SIG-M5 treated with dmso at 0.1 percent for 504 hours (cell line): ENCODE measurements at regions not wholly inside any gene's neighbourhood (a gene's known extent, or its start where the extent isn't known, plus 50 kb on each side); places are given as distances from the start of the nearest gene placed in this dataset.
"Not testable (repeated sequence)": the region's sequence is repeated elsewhere in the genome, so short reads cannot be mapped to it uniquely, and the experiment has no call there.

Source experiments
- DNase-seq: peaks from one replicate; lab custom pipeline; 2025; ENCODE audit not compliant: unreplicated experiment; lab: John Stamatoyannopoulos, UW

GRCh38 chr2:67895227-67895941, 167.4 kb downstream of the C1D start:
- no peak for DNase-seq

DNA sequence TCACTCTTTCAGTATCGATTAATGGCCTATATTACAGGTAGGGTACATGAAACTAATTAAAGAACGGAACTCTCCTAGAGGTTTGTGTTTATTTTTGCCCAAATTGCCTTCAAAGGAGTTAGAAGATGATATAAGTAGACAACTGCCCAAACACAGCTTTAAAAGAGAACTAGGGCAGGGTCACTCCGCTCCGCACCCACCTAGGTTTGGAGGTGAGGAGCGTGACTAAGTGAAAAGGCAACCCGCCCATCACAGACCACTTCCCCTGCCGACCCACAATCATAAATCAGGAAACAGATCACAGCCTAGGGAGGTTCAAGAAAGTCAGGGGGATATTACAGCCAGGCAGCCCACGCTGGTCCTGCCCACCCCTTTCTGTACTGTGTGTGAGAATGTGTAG, 166.7 kb downstream of the C1D start:
- DNase-seq: no peak

DNA sequence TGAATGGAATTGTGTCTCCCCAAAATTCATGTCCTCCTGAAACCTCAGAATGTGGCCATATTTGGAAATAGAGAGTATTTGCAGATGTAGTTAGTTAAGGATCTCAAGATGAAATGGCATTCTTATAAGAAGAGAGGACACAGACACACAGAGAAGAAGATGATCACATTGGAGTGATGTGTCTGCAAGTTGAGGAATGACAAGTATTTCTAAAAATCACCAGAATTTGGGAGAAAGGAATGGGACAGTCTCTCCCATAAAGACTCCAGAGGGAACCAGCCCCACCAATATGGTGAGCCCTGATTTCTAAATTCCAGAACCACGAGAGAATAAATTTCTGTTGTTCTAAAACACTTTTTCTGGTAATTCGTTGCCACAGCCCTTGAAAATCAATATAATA, 166.3 kb downstream of the C1D start:
- DNase-seq: no peak

DNA sequence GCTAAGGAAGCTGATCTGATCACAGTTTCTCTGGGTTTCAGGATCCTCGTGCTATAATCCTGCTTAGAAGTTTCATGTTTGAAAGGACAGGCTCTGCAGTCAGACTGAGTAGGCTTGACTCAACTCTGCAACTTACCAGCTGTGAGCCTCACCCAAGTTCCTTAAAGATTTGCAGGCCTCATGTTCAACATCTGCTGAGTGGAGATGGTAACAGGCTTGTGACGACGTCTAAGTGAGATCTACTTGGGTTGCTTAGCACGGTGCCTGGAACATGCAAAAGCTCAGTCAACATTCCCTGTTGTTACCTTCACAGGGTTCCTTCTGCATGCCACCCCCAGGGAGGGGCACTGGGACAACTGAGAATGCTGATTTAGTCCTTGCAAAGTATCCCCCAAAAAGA, 164.2 kb downstream of the C1D start:
- DNase-seq: no peak

DNA sequence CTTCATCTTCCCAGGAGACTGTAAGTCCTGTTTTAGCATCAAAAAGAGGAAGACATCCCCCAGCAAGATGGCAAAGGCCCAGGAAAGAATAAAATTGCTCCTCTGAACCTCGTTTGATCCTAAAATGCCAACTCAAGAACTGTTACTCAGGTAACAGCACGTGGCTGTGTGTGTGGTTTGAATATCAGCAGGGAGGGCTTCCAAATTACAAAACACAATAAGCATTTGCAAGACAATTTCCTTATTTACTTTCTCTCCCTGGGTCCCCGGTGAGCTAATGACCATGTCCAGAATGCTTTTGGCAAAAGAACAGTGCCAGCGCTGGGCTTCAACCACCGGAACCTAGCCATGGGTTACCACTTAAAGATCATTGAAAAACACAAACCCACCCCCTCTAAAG, 163.6 kb downstream of the C1D start:
- no peak for DNase-seq

DNA sequence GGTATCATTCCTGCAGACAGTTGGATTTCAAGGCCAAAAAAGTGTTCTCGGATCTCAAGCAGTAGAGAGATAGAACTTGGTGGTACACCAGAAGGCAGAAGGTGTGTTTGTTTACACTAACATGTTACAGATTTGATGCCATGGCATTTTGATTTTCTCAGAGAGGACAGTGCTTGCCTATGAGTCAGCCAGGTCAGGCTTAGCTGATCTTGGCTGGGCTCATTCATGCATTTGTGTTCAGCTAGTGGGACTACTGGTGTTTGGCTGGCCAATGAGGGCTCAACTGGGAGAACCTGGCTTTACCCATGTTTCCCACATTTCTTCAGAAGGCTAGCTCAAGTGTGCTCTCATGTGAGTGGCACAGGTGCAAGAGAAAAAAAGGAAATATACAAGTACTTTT, 162.0 kb downstream of the C1D start:
- no peak for DNase-seq

DNA sequence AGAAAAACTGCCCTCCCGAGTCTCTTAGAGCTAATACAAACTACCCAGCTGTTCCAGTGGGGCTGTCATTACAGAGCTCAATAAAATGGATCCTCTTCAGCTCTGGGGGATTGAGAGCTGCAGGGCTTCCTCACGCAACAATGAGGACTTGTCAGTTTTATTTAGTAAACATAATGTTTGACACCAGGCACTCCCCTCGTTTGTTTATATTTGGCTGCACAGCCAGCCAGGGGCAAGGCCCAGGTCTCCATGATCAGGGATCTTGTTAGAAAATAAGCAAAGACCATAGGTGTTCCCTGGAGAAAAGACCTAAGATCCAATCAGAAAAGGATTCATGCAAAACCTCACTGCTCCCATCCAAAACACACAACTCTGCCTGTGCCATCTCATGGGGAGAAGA, 158.2 kb downstream of the C1D start:
- DNase-seq: no peak

GRCh38 chr2:67904966-67905365, 157.8 kb downstream of the C1D start:
- DNase-seq: no peak

GRCh38 chr2:67906547-67906946, 156.3 kb downstream of the C1D start:
- not testable (repeated sequence) for DNase-seq

- no peak for DNase-seq
These were observed 145.3 kb downstream of the C1D start for GRCh38 chr2:67917332-67918054.

DNA sequence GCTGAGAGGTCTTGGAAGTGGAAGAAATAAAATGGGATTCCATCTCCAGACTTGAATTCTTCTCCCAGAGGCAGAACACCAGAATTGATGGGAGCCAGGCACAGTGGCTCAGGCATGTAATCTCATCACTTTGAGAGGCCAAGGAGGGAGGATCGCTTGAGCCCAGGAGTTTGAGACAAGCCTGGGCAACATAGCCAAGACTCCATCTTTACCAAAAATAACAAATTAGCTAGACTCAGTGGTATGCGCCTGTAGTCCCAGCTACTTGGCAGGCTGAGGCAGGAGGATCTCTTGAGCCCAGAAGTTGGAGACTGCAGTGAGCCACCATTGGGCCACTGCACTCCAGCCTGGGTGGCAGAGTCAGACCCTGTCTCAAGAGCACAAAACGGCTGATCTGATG, 144.3 kb downstream of the C1D start:
- no peak for DNase-seq

- no peak for DNase-seq
These were observed 143.3 kb downstream of the C1D start for GRCh38 chr2:67919490-67919889.

- no peak for DNase-seq
These were observed 140.6 kb downstream of the C1D start for GRCh38 chr2:67922080-67922785.

DNA sequence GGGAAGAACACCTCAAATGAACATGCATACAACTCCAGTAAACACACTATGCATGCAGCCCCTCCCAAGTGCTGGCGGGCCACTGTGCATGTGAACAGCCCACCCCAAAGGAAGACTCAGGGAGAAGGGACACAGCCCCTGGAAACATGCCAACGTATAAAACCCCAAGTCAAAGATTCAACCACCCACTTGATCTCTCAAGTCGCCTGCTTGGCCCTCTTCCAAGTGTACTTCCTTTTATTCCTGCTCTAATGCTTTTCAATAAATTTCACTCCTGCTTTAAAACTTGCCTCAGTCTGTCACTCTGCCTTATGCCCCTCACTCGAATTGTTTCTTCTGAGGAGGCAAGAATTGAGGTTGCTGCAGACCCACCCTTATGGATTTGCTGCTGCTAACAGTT, 139.1 kb downstream of the C1D start:
- DNase-seq: no peak

DNA sequence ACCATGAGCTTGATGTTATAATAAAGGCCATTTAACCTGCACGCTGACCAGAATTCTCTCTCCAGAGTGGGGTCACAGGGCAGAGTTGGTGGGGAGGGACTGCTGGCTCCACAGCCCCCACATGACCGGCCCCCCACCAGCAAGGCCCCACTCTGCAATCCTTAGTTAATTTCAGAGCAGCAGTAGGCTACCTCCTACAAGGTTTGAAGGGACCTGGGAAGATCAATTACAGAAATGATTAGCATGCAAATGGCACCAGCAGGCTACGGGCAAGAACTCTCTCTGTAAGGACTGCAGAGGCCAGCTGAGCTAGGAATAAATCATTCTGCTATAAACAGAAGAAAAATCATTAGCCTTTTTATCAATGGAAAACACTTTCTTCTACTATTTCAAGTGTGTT, 135.3 kb downstream of the C1D start:
- DNase-seq: no peak

DNA sequence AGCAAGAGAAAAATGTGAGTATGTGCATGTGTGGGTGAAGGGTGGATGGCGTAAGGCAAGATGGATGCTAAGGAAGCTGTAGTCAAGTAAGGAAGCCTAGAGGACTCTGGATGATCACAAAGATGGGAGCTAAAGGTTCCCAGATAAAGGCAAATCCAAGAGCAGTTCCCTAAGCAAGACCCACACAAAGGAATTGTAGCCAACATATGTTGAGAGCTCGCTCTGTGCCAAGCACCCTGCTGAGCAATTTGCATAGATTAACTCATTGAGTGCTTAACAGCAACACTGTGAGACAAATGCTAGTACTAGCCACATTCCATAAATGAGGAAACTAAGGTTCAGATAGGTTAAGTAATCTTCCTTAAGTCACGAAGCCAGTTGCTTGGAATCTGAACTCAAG, 132.6 kb downstream of the C1D start:
- no peak for DNase-seq

- no peak for DNase-seq
These were observed 125.8 kb downstream of the C1D start for GRCh38 chr2:67936969-67937368.

GRCh38 chr2:67938053-67938452, 124.8 kb downstream of the C1D start:
- no peak for DNase-seq

DNA sequence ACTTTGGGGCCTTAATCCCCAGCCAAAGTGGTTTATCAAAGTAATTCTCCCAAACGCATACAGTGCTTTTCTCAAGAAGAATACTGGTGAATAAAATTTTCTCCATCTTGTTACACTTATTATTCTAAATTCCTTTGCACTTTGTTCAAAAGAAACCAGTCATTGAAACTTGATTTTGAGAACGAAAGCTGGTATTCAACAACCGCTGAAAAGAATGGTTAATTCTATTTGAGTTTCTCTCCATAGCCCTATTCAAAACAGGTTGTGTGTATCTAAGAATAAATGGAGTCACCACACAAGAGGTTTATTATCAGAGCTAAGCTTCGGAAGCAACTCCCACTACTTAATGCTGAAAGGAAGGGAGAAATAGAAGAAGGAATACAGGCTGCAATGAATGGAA, 117.7 kb downstream of the C1D start:
- no peak for DNase-seq

GRCh38 chr2:67945940-67946339, 116.9 kb downstream of the C1D start:
- DNase-seq: no peak

DNA sequence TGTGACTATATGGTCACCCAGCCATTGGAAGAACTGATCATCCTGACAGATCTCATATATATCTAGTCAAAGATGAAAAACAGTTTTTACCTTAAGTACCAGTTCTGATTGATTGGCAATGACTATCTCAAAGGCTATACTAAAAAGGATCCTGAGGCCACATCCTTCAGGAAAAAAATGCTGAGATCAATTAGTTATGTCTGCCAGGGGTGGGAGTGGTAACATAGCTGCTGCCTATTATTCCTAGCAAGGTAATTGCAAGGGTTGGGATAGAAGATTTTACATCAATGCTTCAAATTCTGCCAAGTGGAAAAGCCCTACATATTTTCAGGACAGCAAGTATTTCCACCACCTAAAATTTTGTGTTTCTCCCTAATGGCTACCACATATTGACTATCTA, 114.7 kb downstream of the C1D start:
- DNase-seq: no peak

DNA sequence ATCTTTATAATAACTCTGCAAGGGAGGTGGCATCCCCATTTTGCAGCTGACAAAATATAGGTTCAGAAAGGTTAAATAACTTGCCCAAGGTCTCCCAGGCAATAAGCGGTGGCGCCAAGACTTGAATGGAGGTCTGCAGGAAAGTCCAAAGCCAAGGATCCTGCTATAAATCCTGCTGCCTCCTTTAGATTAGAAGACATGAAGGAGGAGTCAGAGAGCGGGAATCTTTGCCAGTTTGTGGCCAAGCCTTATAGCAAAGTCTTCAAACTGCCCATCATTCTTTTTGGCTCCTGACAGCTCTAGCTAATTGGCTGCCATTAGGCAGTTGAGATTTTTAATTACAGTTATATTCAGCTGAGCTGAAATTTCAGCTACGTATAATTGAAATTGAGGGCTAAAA, 114.3 kb downstream of the C1D start:
- DNase-seq: no peak
